HG02884 (cell line): ENCODE measurements at regions not wholly inside any gene's neighbourhood (a gene's known extent, or its start where the extent isn't known, plus 50 kb on each side); places are given as distances from the start of the nearest gene placed in this dataset.
"Not testable (repeated sequence)": the region's sequence is repeated elsewhere in the genome, so short reads cannot be mapped to it uniquely, and the experiment has no call there.

ENCODE experiments used
- ATAC-seq: cut with Tn5 transposase; IDR thresholded peaks from one replicate; pipeline ENCODE4 v1.9.1; 2021; ENCODE audit warnings: mild to moderate bottlenecking, moderate library complexity; ENCODE audit not compliant: unreplicated experiment

- no peak for ATAC-seq
Measured at GRCh38 chr5:120306303-120306702, 157.8 kb upstream of the PRR16 start.

GRCh38 chr5:120314191-120314590, 149.9 kb upstream of the PRR16 start:
- ATAC-seq = no peak

- no peak for ATAC-seq
Measured at GRCh38 chr5:120320626-120321025, 143.5 kb upstream of the PRR16 start.

DNA sequence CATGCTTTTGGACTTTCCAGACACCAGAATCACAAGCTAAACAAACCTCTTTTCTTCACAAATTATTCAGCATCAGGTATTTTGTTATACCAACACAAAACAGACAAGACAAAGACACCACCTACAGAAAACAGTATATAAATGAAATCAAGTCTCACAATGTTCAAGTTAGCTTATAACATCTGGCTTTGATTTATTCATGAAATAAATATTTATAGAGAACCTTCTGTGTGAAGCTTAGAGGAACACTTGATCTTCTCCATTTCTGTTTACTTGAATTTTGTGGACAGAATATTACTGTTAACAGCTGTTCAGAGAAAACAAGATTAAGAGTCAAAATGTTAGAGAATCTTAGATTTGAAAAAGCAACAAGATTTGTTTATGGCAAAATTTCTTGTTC, 137.4 kb upstream of the PRR16 start:
- ATAC-seq = no peak

DNA sequence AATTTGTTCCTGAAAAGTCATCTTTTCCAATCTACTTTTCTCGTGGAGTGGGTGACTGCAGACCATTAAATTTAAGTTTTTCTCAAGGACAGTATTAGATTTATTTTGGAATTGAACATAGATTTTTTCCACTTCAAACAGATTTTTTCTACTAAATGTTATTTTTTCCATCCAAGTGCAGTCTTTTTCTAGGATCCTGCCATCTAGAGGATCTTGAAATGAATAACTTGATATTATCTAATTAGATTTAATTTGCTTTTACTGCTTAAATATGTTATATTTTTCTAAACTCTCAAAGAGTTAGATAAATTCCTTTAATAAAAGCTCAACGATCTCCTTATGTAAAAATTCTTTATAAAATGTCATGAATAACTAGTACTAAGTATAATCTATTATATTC, 136.9 kb upstream of the PRR16 start:
- no peak for ATAC-seq

GRCh38 chr5:120329095-120329494, 135.0 kb upstream of the PRR16 start:
- ATAC-seq = no peak

- ATAC-seq = no peak
Measured at GRCh38 chr5:120330558-120330957, 133.5 kb upstream of the PRR16 start.

DNA sequence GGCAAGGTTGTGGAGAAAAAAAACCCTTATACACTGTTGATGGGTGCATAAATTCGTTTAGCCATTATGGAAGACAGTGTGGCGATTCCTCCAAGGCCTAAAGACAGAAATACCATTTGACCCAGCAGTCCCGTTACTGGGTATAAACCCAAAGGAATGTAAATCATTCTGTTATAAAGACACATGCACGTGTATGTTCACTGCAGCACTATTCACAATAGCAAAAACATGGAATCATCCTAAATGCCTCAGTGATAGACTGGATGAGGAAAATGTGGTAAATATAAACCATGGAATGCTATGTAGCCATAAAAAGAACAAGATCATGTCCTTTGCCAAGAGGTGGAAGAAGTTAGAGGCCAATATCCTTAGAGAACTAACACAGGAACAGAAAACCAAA, 119.9 kb upstream of the PRR16 start:
- no peak for ATAC-seq

DNA sequence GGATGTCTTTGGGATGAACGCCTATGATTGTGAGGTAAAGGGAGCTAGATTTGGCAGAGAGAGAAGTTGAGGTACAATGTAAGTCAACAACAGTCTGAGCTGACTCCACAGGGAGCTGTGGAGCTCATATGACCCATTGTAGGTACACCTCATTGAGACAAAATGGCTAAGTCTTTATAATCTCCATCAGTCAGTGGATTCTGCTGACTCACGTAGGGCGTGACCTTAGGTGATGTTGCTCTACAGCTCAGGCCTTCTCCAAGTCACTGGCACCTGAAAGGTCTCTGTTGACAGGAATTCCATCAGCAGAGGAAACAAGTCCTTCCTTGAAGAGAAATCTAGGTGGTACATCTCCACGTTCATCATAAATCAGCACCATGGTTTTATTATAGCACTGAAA, 118.2 kb upstream of the PRR16 start:
- no peak for ATAC-seq

DNA sequence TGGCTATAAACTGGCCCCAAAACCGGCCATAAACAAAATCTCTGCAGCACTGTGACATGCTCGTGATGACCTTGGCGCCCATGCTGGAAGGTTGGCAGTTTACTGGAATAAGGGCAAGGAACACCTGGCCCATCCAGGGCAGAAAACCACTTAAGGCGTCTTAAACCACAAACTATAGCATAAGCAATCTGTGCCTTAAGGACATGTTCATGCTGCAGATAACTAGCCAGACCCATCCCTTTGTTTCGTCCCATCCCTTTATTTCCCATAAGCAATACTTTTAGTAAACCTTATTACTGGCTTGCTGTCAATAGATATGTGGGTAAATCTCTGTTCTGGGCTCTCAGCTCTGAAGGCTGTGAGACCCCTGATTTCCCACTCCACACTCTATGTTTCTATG, 113.0 kb upstream of the PRR16 start:
- not testable (repeated sequence) for ATAC-seq

DNA sequence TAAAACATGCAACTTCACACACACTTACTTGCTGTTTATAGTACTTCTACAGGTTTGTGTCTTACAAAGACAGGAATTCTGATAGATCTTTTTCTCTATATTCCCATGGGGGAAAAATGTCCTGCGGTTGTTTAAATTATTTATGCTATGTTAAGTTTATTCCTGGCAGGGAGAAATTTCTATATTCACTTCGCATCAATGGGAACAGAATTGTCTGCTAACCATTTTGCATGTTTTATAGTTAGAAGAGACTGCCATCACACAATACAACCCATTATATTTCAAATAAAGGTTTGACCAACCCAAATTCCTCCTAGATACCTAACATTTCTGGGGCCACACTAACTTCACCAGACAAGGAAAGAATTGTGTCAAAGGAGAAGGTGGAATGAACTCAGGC, 110.0 kb upstream of the PRR16 start:
- no peak for ATAC-seq

DNA sequence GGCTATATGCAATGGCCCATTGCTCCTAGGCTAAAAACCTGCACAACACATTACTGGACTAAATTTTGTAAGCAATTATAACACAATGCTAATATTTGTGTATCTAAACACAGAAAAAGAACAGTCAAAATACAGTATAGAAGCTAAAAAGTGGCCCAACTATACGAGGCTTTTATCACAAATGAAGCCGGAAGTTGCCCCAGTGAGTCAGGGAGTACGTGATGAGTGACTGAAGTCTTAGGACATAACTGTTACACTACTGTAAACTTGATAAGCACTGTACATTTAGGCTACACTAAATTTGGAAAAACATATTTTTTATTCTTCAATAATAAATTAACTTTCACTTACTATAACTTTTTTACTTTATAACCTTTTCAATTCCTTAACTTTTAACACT, 105.2 kb upstream of the PRR16 start:
- ATAC-seq = no peak

GRCh38 chr5:120361941-120362340, 102.2 kb upstream of the PRR16 start:
- ATAC-seq = no peak

GRCh38 chr5:120362426-120362825, 101.7 kb upstream of the PRR16 start:
- no peak for ATAC-seq

DNA sequence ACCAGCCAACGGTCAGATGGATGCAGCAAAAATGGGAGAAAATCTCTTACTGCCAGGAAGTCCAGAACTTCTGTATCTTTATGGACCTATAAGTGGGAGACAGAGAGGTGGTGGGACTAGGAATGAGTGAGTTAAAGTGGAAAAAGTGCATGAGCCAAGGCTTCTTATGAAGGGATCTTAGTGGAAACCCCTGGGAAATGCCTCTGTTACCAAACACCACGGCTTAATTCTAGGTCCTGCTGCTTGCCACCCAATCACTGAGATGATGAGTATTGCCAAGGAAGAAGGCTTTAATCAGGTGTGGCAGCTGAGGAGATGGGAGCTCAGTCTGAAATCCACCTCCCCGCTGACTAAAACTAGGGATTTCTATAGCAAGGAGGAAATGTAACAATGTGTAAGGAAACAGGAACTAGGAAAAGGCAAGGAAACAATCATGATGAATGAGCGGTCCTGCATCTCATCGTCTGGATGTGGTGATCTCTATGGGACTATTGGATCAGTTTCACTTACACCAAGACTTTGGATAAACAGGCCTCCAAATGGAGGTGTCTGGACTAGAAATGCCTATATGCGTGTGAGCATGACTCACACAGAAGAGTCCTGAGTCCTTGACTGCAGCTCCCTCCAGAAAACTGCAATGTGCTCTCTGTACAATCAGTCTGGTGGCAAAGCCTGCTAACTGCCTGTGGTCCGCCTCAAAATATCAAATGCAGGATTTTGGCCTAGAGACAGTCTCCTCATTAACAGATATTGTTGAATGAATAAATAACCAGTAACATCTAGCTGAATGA, 98.2 kb upstream of the PRR16 start:
- no peak for ATAC-seq

DNA sequence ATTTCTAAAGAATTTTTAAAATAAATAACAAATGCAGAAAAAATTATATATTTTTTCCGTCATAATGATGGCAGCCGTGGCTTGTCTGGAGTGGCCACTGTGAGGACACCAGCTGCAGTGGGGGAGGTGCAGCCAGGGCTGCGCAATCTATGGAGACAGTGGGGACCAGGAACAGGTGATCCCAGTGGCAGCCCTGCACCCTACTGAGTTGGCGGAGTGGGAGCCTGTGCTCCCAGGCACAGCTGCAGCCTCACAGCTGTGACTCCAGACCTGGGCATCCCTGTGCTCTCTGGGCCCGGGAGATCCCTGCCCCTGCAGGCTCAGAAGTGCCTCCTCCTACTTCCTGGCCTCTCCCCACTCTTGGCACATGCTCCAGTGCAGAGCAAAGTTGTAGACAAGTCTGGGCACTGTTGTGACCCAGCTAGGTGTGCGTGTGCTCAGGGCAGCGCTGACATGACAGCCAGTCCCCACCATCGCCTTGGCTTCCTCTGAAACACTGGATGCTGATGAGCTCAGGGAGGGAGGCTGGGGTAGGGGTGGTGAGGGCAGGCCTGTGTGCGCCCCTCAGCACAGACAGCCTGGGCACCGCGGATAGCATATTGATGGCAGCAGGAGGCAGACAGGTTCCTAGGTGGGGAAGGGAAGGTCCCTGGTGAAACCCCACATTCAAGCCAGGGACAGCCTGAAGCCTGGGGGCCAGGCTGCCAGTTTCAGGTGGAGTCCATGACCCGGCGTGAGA, 96.0 kb upstream of the PRR16 start:
- no peak for ATAC-seq

DNA sequence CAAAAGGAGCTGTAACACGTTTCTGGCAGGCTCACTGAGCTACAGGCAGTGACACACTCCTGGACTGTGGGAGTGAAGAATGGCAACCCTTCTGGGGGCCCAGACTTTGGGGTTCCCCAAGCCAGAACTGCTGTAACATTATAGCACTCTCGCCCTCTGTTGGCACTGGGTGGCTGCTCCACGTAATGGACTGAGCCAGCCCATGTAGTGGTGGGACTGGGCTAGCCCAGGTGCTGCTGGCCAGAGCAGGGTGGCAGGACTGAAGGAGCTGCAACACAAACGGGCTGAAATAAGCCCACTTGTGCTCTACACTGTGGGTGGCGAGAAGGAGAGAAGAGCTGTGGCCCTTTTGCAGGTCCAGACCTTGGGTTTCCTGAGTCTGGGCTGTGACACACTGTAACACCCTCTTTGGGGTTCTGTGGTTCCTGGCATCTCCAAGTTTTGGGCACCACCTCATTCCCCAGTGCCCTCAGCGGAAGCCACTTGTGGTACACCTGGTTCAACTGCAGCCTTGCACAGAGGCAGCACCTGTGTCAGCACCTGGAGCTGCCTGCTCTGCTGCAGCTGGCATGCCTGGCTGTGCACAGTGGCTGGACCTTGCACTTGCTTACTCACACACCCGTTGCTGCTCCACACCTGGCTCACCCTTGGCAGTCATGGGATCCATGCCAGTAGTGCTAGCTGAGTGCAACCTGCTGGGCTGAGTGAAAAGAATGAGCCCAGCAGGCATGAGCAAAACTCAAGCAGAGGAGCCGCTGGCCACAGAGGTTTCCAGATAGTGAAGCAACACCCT, 95.0 kb upstream of the PRR16 start:
- no peak for ATAC-seq

GRCh38 chr5:120372899-120373298, 91.2 kb upstream of the PRR16 start:
- ATAC-seq = no peak

- no peak for ATAC-seq
Measured at GRCh38 chr5:120375248-120375647, 88.9 kb upstream of the PRR16 start.

GRCh38 chr5:120380644-120381043, 83.5 kb upstream of the PRR16 start:
- no peak for ATAC-seq

DNA sequence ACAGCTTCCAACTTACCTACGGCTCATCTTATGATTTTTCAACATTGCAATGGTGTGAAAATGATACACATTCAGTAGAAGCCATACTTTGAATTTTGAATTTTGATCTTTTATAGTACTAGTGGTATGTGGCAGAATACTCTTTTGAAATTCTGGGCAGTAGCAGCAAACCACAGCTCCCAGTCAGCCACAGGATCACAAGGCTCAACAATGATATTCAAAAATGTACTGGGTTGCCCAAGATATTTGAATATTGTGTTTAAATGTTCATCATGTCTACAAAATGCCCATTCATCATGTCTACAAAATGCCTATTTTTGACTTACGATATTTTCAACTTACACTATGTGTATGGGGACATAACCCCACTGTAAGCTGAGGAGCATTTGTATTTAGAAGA, 81.3 kb upstream of the PRR16 start:
- ATAC-seq = no peak

DNA sequence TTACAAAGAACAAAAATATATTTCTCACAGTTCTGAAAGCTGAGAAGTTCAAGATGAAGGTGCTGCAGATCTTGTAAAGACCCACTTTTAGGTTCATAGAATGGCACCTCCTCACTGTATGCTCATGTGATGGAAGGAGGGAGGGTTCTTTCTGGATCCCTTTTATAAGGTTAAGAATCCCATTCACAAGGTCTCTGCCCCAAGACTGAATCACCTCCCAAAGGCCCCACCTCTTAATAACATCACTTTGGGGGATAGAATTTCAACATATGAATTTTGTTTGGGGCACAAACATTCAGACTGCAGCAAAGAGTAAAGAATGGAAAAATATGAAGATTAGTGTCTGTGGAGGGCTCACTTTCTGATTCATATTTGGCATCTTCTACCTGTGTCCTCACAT, 77.1 kb upstream of the PRR16 start:
- ATAC-seq = no peak
